Natural killer cell (primary cell): ENCODE measurements at regions not wholly inside any gene's neighbourhood (a gene's known extent, or its start where the extent isn't known, plus 50 kb on each side); places are given as distances from the start of the nearest gene placed in this dataset.

Experiments used
- ATAC-seq, 3 donors: fragments of 150-1000 bp in 2 of 3; fragments of 200-7000 bp in 1 of 3; cut with Tn5 transposase; 1 replicate in 1 of 3; 2 replicates in 2 of 3; pipeline ENCODE4 v1.10.0; 2021; ENCODE audit warnings: mild to moderate bottlenecking in 2 of 3, moderate library complexity in 2 of 3
- DNase-seq, 2 donors: peaks; one replicate each; pipeline versions ENCODE4 v3.0.0 to v3.0.0-alpha.2; 2013 to 2021; ENCODE audit warnings: mixed read lengths in 1 of 2
- H3K27ac ChIP-seq: one replicate; pipeline ENCODE4 v1.5.1; 2013; ENCODE audit warnings: mild to moderate bottlenecking, low read length
- H3K27me3 ChIP-seq: one replicate; pipeline ENCODE4 v1.6.1; 2013; ENCODE audit warnings: low read length; ENCODE audit not compliant: control insufficient read depth, insufficient read depth
- H3K36me3 ChIP-seq: one replicate; pipeline ENCODE4 v1.6.1; 2013; ENCODE audit warnings: low read length; ENCODE audit not compliant: control insufficient read depth, insufficient read depth
- H3K4me1 ChIP-seq: one replicate; pipeline ENCODE4 v1.6.1; 2013; ENCODE audit warnings: low read length; ENCODE audit not compliant: control insufficient read depth, insufficient read depth
- H3K4me3 ChIP-seq: one replicate; pipeline ENCODE4 v1.5.1; 2013; ENCODE audit warnings: low read length
- H3K9me3 ChIP-seq: one replicate; pipeline ENCODE4 v1.6.1; 2013; ENCODE audit warnings: low read length; ENCODE audit not compliant: control insufficient read depth, insufficient read depth
- H3K27ac Mint-ChIP-seq, 2 donors: one replicate each; pipeline ENCODE4 v1.8.0; 2022; ENCODE audit warnings: mild to moderate bottlenecking in 2 of 2, mixed read lengths in 2 of 2, moderate library complexity in 1 of 2
- H3K27me3 Mint-ChIP-seq, 2 donors: one replicate each; pipeline ENCODE4 v1.8.0; 2022; ENCODE audit warnings: low read depth in 2 of 2, mixed read lengths in 2 of 2
- H3K36me3 Mint-ChIP-seq: one replicate; pipeline ENCODE4 v1.8.0; 2022; ENCODE audit warnings: mixed read lengths
- H3K4me1 Mint-ChIP-seq, 2 donors: one replicate each; pipeline ENCODE4 v1.8.0; 2022; ENCODE audit warnings: mixed read lengths in 2 of 2
- H3K4me3 Mint-ChIP-seq: one replicate; pipeline ENCODE4 v1.8.0; 2022; ENCODE audit warnings: mild to moderate bottlenecking, moderate library complexity, mixed read lengths
- H3K9me3 Mint-ChIP-seq, 2 donors: one replicate each; pipeline ENCODE4 v1.8.0; 2022; ENCODE audit warnings: mixed read lengths in 2 of 2
- CTCF ChIP-seq: fragments of 200-600 bp; IDR thresholded peaks from one replicate; pipeline ENCODE4 v1.8.0; 2022; ENCODE audit warnings: antibody characterized with exemption
- WGBS: methylation state at CpG from one replicate; pipeline ENCODE4 v1.1.7; 2013; ENCODE audit warnings: missing lambda C conversion rate; ENCODE audit not compliant: insufficient coverage; 5-methylcytosine and 5-hydroxymethylcytosine counted together
- intact Hi-C: fragments of 100-400 bp; cut with micrococcal nuclease; formaldehyde crosslinking; loops from one replicate; pipeline ENCODE4 v1.14.2; 2022

DNA sequence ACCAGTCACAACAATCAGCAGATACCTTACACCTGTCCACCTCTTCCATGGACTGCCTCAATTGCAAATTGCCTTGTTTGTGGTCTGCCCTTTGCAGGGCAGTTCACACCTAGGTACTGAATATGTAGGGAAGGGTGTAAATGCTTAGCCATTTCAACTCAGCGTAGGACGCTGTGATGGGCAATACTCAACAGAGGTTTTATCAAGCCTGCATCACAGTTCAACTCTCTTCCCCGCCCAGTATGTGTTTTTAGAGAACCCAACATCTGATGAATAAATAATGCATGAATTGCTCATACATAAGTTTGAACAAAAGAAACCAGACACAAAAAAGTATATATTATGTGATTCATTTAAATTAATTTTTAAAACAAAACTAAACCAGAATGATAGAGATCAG lies 124.4 kb downstream of the P2RY1 start:
- Mint-ChIP-seq H3K36me3 (no peaks in the 10 kb centered on the region), H3K27me3 (peaks cover 0 to 3% of the 10 kb centered on the region in 2 donors), H3K4me3 (no peak overlapping the region), H3K4me1 (no peaks in the 10 kb centered on the region), H3K9me3 (no peaks in the 10 kb centered on the region), H3K27ac (no peak overlapping the region)
- no peak for TF ChIP-seq CTCF
- H3K9me3 ChIP-seq = no peaks in the 10 kb centered on the region
- H3K4me1 ChIP-seq = no peaks in the 10 kb centered on the region
- H3K36me3 ChIP-seq = no peaks in the 10 kb centered on the region
- no peak overlapping the region for H3K4me3 ChIP-seq
- WGBS = 94% methylated on average over 3 of the region's 3 CpGs
- no peak overlapping the region for H3K27ac ChIP-seq
- H3K27me3 ChIP-seq = no peaks in the 10 kb centered on the region
- DNase-seq = no peak
- intact Hi-C loops = no loop called here
- no peak for ATAC-seq

GRCh38 chr3:152960684-152961083 lies 125.8 kb downstream of the P2RY1 start:
- Mint-ChIP-seq H3K27ac (no peak overlapping the region), H3K4me1 (no peaks in the 10 kb centered on the region), H3K9me3 (no peaks in the 10 kb centered on the region), H3K36me3 (no peaks in the 10 kb centered on the region), H3K27me3 (peaks cover 0 to 3% of the 10 kb centered on the region in 2 donors), H3K4me3 (no peak overlapping the region)
- Histone ChIP-seq H3K27me3 (no peaks in the 10 kb centered on the region), H3K4me3 (no peak overlapping the region), H3K4me1 (no peaks in the 10 kb centered on the region), H3K9me3 (no peaks in the 10 kb centered on the region), H3K36me3 (no peaks in the 10 kb centered on the region), H3K27ac (no peak overlapping the region)
- WGBS = no CpG with 5 or more reads among the region's 3 CpGs
- TF ChIP-seq CTCF = no peak
- intact Hi-C loops = no loop called here
- DNase-seq = no peak
- no peak for ATAC-seq

DNA sequence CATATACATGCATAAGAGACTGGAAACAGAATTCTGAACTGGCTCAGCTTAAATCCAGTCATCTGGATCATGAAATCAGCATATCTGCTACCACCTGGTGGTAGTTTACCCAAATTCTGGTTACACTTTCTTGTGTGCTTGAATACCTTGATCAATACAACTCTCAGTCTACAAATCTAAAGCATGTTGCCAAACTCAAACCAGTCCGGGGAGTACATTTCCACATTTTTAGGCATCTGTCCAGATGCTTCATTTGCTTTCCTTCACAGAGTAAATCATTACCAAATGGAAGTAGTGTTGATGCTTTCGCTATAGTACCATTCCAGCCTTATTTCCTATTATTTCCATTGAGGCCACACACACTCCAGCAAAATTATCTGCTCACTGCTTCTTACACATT lies 126.4 kb downstream of the P2RY1 start:
- no peaks in the 10 kb centered on the region for H3K36me3 Mint-ChIP-seq
- DNase-seq = no peak

More for the DNA sequence above, 126.4 kb downstream of the P2RY1 start:
- H3K36me3 ChIP-seq = no peaks in the 10 kb centered on the region
- H3K4me1 ChIP-seq = no peaks in the 10 kb centered on the region
- WGBS = 0% methylated on average over 1 of the region's 2 CpGs
- Mint-ChIP-seq H3K27me3 (peaks cover 0 to 3% of the 10 kb centered on the region in 2 donors), H3K9me3 (no peaks in the 10 kb centered on the region), H3K4me3 (no peak overlapping the region), H3K4me1 (no peaks in the 10 kb centered on the region), H3K27ac (no peak overlapping the region)
- no peak overlapping the region for H3K4me3 ChIP-seq
- no peaks in the 10 kb centered on the region for H3K9me3 ChIP-seq
- intact Hi-C loops = no loop called here
- H3K27me3 ChIP-seq = no peaks in the 10 kb centered on the region
- no peak for ATAC-seq
- no peak for TF ChIP-seq CTCF
- no peak overlapping the region for H3K27ac ChIP-seq
